ENCODE measurements at regions not wholly inside any gene's neighbourhood (a gene's known extent, or its start where the extent isn't known, plus 50 kb on each side); places are given as distances from the start of the nearest gene placed in this dataset.

GRCh38 chr18:67805261-67805660, 288.7 kb upstream of the DSEL start:
- no peak for TF ChIP-seq NR2F2 (IDR thresholded peaks at IDR 0.05)
- no peak for TF ChIP-seq RAD21 (IDR thresholded peaks at IDR 0.05)
- no peak for TF ChIP-seq GABPA (IDR thresholded peaks at IDR 0.05 in 1 of 2, conservative IDR thresholded peaks at IDR 0.05 in 1 of 2)
- TF ChIP-seq ATF3 (IDR thresholded peaks at IDR 0.05), result no peak
- no peak for TF ChIP-seq FOXA2 (IDR thresholded peaks at IDR 0.05)
- TF ChIP-seq HNF4A (conservative IDR thresholded peaks at IDR 0.05), result no peak
- no peak for TF ChIP-seq EGR1 (IDR thresholded peaks at IDR 0.05; ENCODE audit: low read depth in 2 of 2)
- no peak for TF ChIP-seq JUND (IDR thresholded peaks at IDR 0.05)
- no peak for TF ChIP-seq YY1 (IDR thresholded peaks at IDR 0.05)
- TF ChIP-seq HNF4G (IDR thresholded peaks at IDR 0.05), result no peak
- no peak for TF ChIP-seq CTCF (IDR thresholded peaks at IDR 0.05; ENCODE audit: low read depth, low read length, missing input control)
- TF ChIP-seq TAF1 (conservative IDR thresholded peaks at IDR 0.05), result no peak
- Histone ChIP-seq H3K4me1 (ENCODE audit: control insufficient read depth in 4 of 4, insufficient read depth in 4 of 4, low read length in 3 of 4) (no peaks in the 10 kb centered on the region), H3K27ac (ENCODE audit: low read depth in 1 of 2, low read length in 2 of 2) (no peak overlapping the region), H3K9ac (ENCODE audit: low read depth in 1 of 2, low read length in 2 of 2) (no peak overlapping the region), H3K36me3 (ENCODE audit: control insufficient read depth in 4 of 4, insufficient read depth in 3 of 4, low read depth in 1 of 4, low read length in 3 of 4) (no peaks in the 10 kb centered on the region), H3K4me3 (ENCODE audit: low read depth in 1 of 3, low read length in 3 of 3) (no peak overlapping the region), H3K27me3 (ENCODE audit: control insufficient read depth in 4 of 4, insufficient read depth in 4 of 4, low read length in 3 of 4) (no peaks in the 10 kb centered on the region), H3K9me3 (ENCODE audit: control insufficient read depth in 4 of 4, low read length in 3 of 4) (no peaks in the 10 kb centered on the region)
- WGBS, result 90% methylated on average over 6 of the region's 6 CpGs
- no peak for DNase-seq (ENCODE audit: low spot score)

GRCh38 chr18:67794521-67794920, 278.0 kb upstream of the DSEL start:
- Histone ChIP-seq H3K27ac (ENCODE audit: low read depth in 1 of 2, low read length in 2 of 2) (no peak overlapping the region), H3K9me3 (ENCODE audit: control insufficient read depth in 4 of 4, low read length in 3 of 4) (no peaks in the 10 kb centered on the region), H3K36me3 (ENCODE audit: control insufficient read depth in 4 of 4, insufficient read depth in 3 of 4, low read depth in 1 of 4, low read length in 3 of 4) (no peaks in the 10 kb centered on the region), H3K27me3 (ENCODE audit: control insufficient read depth in 4 of 4, insufficient read depth in 4 of 4, low read length in 3 of 4) (peaks cover 0 to 3% (median 0%) of the 10 kb centered on the region in 4 donors), H3K4me3 (ENCODE audit: low read depth in 1 of 3, low read length in 3 of 3) (no peak overlapping the region), H3K9ac (ENCODE audit: low read depth in 1 of 2, low read length in 2 of 2) (no peak overlapping the region), H3K4me1 (ENCODE audit: control insufficient read depth in 4 of 4, insufficient read depth in 4 of 4, low read length in 3 of 4) (no peaks in the 10 kb centered on the region)
- TF ChIP-seq MAX (IDR thresholded peaks at IDR 0.05), result no peak
- no peak for TF ChIP-seq EGR1 (IDR thresholded peaks at IDR 0.05; ENCODE audit: low read depth in 2 of 2)
- TF ChIP-seq FOXA2 (IDR thresholded peaks at IDR 0.05), result no peak
- TF ChIP-seq FOXA1 (IDR thresholded peaks at IDR 0.05), result no peak
- TF ChIP-seq TAF1 (conservative IDR thresholded peaks at IDR 0.05), result no peak
- TF ChIP-seq RXRA (IDR thresholded peaks at IDR 0.05), result no peak
- no peak for TF ChIP-seq HNF4A (conservative IDR thresholded peaks at IDR 0.05)
- no peak for TF ChIP-seq RAD21 (IDR thresholded peaks at IDR 0.05)
- TF ChIP-seq HNF4G (IDR thresholded peaks at IDR 0.05), result no peak
- no peak for TF ChIP-seq NR2F2 (IDR thresholded peaks at IDR 0.05)
- no peak for TF ChIP-seq JUND (IDR thresholded peaks at IDR 0.05)
- DNase-seq (ENCODE audit: low spot score), result no peak
- WGBS, result 82% methylated on average over 2 of the region's 2 CpGs

- DNase-seq (ENCODE audit: low spot score), result no peak
- H3K36me3 ChIP-seq (ENCODE audit: control insufficient read depth in 4 of 4, insufficient read depth in 3 of 4, low read depth in 1 of 4, low read length in 3 of 4), result no peaks in the 10 kb centered on the region
- H3K9ac ChIP-seq (ENCODE audit: low read depth in 1 of 2, low read length in 2 of 2), result no peak overlapping the region
- H3K27me3 ChIP-seq (ENCODE audit: control insufficient read depth in 4 of 4, insufficient read depth in 4 of 4, low read length in 3 of 4), result peaks cover 0 to 3% (median 0%) of the 10 kb centered on the region in 4 donors
- H3K9me3 ChIP-seq (ENCODE audit: control insufficient read depth in 4 of 4, low read length in 3 of 4), result no peaks in the 10 kb centered on the region
- 83% methylated on average over 3 of the region's 3 CpGs for WGBS
- no peak overlapping the region for H3K4me3 ChIP-seq (ENCODE audit: low read depth in 1 of 3, low read length in 3 of 3)
- H3K4me1 ChIP-seq (ENCODE audit: control insufficient read depth in 4 of 4, insufficient read depth in 4 of 4, low read length in 3 of 4), result no peaks in the 10 kb centered on the region
- no peak overlapping the region for H3K27ac ChIP-seq (ENCODE audit: low read depth in 1 of 2, low read length in 2 of 2)
- no peak for TF ChIP-seq HNF4A (conservative IDR thresholded peaks at IDR 0.05)
- TF ChIP-seq SP1 (IDR thresholded peaks at IDR 0.05), result no peak
- no peak for TF ChIP-seq JUND (IDR thresholded peaks at IDR 0.05)
- no peak for TF ChIP-seq GABPA (IDR thresholded peaks at IDR 0.05 in 1 of 2, conservative IDR thresholded peaks at IDR 0.05 in 1 of 2)
- TF ChIP-seq NR2F2 (IDR thresholded peaks at IDR 0.05), result no peak
- no peak for TF ChIP-seq RAD21 (IDR thresholded peaks at IDR 0.05)
- no peak for TF ChIP-seq FOXA1 (IDR thresholded peaks at IDR 0.05)
- no peak for TF ChIP-seq ZBTB33 (IDR thresholded peaks at IDR 0.05)
- TF ChIP-seq TAF1 (conservative IDR thresholded peaks at IDR 0.05), result no peak
- TF ChIP-seq HNF4G (IDR thresholded peaks at IDR 0.05), result no peak
- no peak for TF ChIP-seq RXRA (IDR thresholded peaks at IDR 0.05)
- no peak for TF ChIP-seq EGR1 (IDR thresholded peaks at IDR 0.05; ENCODE audit: low read depth in 2 of 2)
- no peak for TF ChIP-seq FOXA2 (IDR thresholded peaks at IDR 0.05)
- TF ChIP-seq REST (IDR thresholded peaks at IDR 0.05), result no peak
Observed at GRCh38 chr18:67790527-67790926, 274.0 kb upstream of the DSEL start.

All from liver (tissue), 8 donors.